Activated CD8-positive, alpha-beta memory T cell treated with anti-CD3 and anti-CD28 coated beads, Interleukin-2, amount 10 ng/mL, durations not matched to agents 7 days and 5 days (primary cell): ENCODE measurements at regions not wholly inside any gene's neighbourhood (a gene's known extent, or its start where the extent isn't known, plus 50 kb on each side); places are given as distances from the start of the nearest gene placed in this dataset.

Experiments
- ATAC-seq: fragments of 150-1000 bp; cut with Tn5 transposase; one replicate; pipeline ENCODE4 v1.10.0; 2021; ENCODE audit warnings: moderate library complexity
- CTCF ChIA-PET: fragments of 350-600 bp; sonication (Branson Sonifier 250); formaldehyde crosslinking; loops from one replicate; lab custom pipeline; 2021; ENCODE audit warnings: antibody characterized with exemption; lab: Charles Lee
- DNase-seq: peaks from one replicate; pipeline ENCODE4 v3.0.0-alpha.2; 2020
- H3K27ac Mint-ChIP-seq: one replicate; pipeline ENCODE4 v1.8.0; 2021; ENCODE audit warnings: mild to moderate bottlenecking, mixed read lengths
- H3K27me3 Mint-ChIP-seq: one replicate; pipeline ENCODE4 v1.8.0; 2021; ENCODE audit warnings: mixed read lengths
- H3K36me3 Mint-ChIP-seq: one replicate; pipeline ENCODE4 v1.8.0; 2021; ENCODE audit warnings: mild to moderate bottlenecking, mixed read lengths
- H3K4me1 Mint-ChIP-seq: one replicate; pipeline ENCODE4 v1.8.0; 2021; ENCODE audit warnings: mixed read lengths
- H3K4me3 Mint-ChIP-seq: one replicate; pipeline ENCODE4 v1.8.0; 2021; ENCODE audit warnings: mild to moderate bottlenecking, moderate library complexity, mixed read lengths
- H3K9me3 Mint-ChIP-seq: one replicate; pipeline ENCODE4 v1.8.0; 2022; ENCODE audit warnings: low read depth, mixed read lengths

- peak overlapping the region; percentile 73 for H3K27ac Mint-ChIP-seq
- no peak for DNase-seq
- H3K4me1 Mint-ChIP-seq, result peaks cover 60% of the 10 kb centered on the region
- CTCF ChIA-PET, result no interaction called here
- ATAC-seq, result no peak
- H3K9me3 Mint-ChIP-seq, result no peaks in the 10 kb centered on the region
- peak overlapping the region; percentile 43 for H3K4me3 Mint-ChIP-seq
- no peaks in the 10 kb centered on the region for H3K27me3 Mint-ChIP-seq
- peaks cover 47% of the 10 kb centered on the region for H3K36me3 Mint-ChIP-seq
Measured at GRCh38 chrX:45762699-45763647, 562.3 kb upstream of the DIPK2B start.

GRCh38 chrX:45761920-45762319, 561.2 kb upstream of the DIPK2B start:
- CTCF ChIA-PET, result no interaction called here
- H3K36me3 Mint-ChIP-seq, result peaks cover 49% of the 10 kb centered on the region
- H3K27ac Mint-ChIP-seq, result peak overlapping the region; percentile 70
- no peaks in the 10 kb centered on the region for H3K27me3 Mint-ChIP-seq
- no peaks in the 10 kb centered on the region for H3K9me3 Mint-ChIP-seq
- peaks cover 67% of the 10 kb centered on the region for H3K4me1 Mint-ChIP-seq
- H3K4me3 Mint-ChIP-seq, result peak overlapping the region; percentile 14
- DNase-seq (no peak), ATAC-seq (no peak)

DNA sequence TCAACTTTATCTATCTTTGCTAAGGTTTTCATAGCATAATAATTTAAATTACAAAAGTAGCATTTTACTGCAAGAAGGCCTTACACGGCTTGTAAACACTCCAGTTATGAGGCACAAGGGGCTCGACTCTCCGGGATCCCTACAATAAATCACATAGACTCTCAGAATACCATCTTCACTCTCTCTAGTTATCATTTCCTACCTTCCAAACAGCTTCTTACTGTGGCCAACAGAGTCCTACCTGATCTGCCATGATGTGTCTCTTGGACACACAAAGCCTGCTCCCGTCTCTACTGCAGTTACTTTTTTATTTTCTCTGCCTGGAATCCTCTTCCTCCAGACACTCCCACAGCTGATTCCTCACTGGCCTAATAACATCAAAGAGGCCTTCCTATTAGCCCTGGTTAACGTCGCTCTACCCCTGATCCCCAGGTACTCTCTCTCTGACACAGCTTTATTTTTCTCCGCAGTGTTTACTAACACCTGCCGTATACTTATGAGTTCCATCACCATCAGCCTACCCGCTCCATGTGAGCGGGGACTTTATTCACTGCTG, 559.6 kb upstream of the DIPK2B start:
- Mint-ChIP-seq H3K9me3 (no peaks in the 10 kb centered on the region), H3K36me3 (peaks cover 56% of the 10 kb centered on the region), H3K4me3 (peak overlapping the region; percentile 57), H3K27me3 (no peaks in the 10 kb centered on the region), H3K4me1 (peaks cover 75% of the 10 kb centered on the region), H3K27ac (peak overlapping the region; percentile 74)
- DNase-seq (no peak), ATAC-seq (no peak)
- CTCF ChIA-PET, result interaction anchor here (3.4 kb wide), 1 partner anchor 10 kb away, joined by 17 read pairs; no protein-coding TSS in a partner anchor

GRCh38 chrX:45758738-45759397, 558.2 kb upstream of the DIPK2B start:
- CTCF ChIA-PET, result interaction anchor here (1.4 to 3.4 kb wide), 3 partner anchors 11 to 50 kb away, joined by 5 to 17 read pairs (median 6); no protein-coding TSS in a partner anchor

GRCh38 chrX:45758319-45758718, 557.6 kb upstream of the DIPK2B start:
- Mint-ChIP-seq H3K9me3 (no peaks in the 10 kb centered on the region), H3K27ac (peak overlapping the region; percentile 95), H3K4me3 (peak overlapping the region; percentile 70), H3K27me3 (no peaks in the 10 kb centered on the region), H3K4me1 (peaks cover 66% of the 10 kb centered on the region), H3K36me3 (peaks cover 51% of the 10 kb centered on the region)
- CTCF ChIA-PET, result interaction anchor here (1.4 to 3.4 kb wide), 3 partner anchors 12 to 50 kb away, joined by 5 to 17 read pairs (median 6); no protein-coding TSS in a partner anchor
- DNase-seq (peak; percentile 79), ATAC-seq (peak; percentile 46)

More at GRCh38 chrX:45758738-45759397, 558.2 kb upstream of the DIPK2B start:
- H3K36me3 Mint-ChIP-seq, result peaks cover 53% of the 10 kb centered on the region
- H3K4me3 Mint-ChIP-seq, result peak overlapping the region; percentile 70
- peak; percentile 74 for DNase-seq
- peaks cover 71% of the 10 kb centered on the region for H3K4me1 Mint-ChIP-seq
- ATAC-seq, result peak; percentile 69
- no peaks in the 10 kb centered on the region for H3K27me3 Mint-ChIP-seq
- peak overlapping the region; percentile 95 for H3K27ac Mint-ChIP-seq
- H3K9me3 Mint-ChIP-seq, result no peaks in the 10 kb centered on the region

DNA sequence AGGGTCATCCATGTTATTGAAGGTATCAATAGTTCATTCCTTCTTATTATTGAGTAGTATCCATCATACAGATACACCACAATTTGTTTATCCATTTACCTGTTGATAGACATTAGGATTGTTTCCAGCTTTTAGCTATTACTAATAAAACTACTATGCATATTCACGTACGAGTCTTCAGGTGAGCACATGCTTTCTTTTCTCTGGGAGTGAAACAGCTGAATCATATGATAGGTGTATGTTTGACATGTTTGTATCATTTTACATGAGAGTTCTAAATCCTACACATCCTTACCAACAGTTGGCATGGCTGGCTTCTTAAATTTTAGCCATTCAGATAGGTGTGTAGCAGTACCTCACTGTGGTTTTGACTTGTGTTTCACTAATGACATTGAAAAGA, 556.6 kb upstream of the DIPK2B start:
- H3K4me3 Mint-ChIP-seq, result no peak overlapping the region
- H3K36me3 Mint-ChIP-seq, result peaks cover 43% of the 10 kb centered on the region
- H3K27me3 Mint-ChIP-seq, result no peaks in the 10 kb centered on the region
- CTCF ChIA-PET, result interaction anchor here (3.4 kb wide), 1 partner anchor 13 kb away, joined by 17 read pairs; no protein-coding TSS in a partner anchor
- H3K9me3 Mint-ChIP-seq, result no peaks in the 10 kb centered on the region
- H3K4me1 Mint-ChIP-seq, result peaks cover 57% of the 10 kb centered on the region
- DNase-seq (no peak), ATAC-seq (no peak)
- peak overlapping the region; percentile 95 for H3K27ac Mint-ChIP-seq

- H3K27ac Mint-ChIP-seq, result peak overlapping the region; percentile 66
- H3K4me3 Mint-ChIP-seq, result no peak overlapping the region
- ATAC-seq (no peak), DNase-seq (no peak)
- no peaks in the 10 kb centered on the region for H3K9me3 Mint-ChIP-seq
- peaks cover 49% of the 10 kb centered on the region for H3K4me1 Mint-ChIP-seq
- CTCF ChIA-PET, result interaction anchor here (1.1 kb wide), 2 partner anchors 46 to 94 kb away, joined by 3 to 4 read pairs; no protein-coding TSS in a partner anchor
- H3K36me3 Mint-ChIP-seq, result peaks cover 37% of the 10 kb centered on the region
- H3K27me3 Mint-ChIP-seq, result no peaks in the 10 kb centered on the region
Measured at GRCh38 chrX:45756557-45756956, 555.9 kb upstream of the DIPK2B start.

DNA sequence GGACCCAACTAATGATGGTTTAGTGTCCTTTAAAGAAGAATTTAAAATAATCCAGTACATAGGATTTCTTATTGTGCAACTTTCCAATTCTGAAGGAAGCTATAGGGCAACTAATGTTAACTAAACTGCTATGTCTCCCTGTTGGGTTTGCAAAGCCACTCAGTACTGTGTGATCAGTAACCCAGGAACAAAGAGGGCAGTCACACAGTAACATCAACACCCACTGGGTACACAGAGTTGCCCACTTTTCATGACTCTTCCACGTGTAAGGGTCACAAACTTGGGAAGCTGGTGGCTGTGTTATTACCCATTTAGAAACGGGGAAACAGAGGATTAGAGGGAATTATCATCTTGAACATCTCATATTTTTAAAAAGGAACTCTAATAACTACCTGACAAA, 555.0 kb upstream of the DIPK2B start:
- Mint-ChIP-seq H3K4me3 (no peak overlapping the region), H3K27me3 (no peaks in the 10 kb centered on the region)
- CTCF ChIA-PET, result interaction anchor here (1.1 kb wide), 1 partner anchor 95 kb away, joined by 4 read pairs; no protein-coding TSS in a partner anchor

DNA sequence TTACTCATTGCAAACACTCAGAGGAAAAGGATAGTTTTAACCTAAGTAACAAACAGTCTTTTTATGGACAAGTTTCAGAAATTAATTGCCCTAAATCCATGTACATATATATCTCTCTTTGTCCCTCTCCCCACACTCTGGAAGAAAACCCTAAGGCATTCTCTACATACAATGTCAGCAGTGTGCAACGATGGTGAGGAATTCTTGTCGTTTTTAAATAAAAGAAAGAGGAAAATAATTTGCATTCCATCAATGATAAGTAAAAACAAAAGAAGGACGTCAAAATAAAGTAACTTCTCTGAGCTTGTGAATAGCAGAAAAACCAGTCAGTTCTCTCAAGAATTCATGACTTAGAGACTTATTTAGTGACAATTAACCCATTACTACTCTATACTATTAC, 550.5 kb upstream of the DIPK2B start:
- peaks cover 38% of the 10 kb centered on the region for H3K4me1 Mint-ChIP-seq
- no peak overlapping the region for H3K4me3 Mint-ChIP-seq
- CTCF ChIA-PET, result no interaction called here
- H3K27me3 Mint-ChIP-seq, result no peaks in the 10 kb centered on the region
- no peak for DNase-seq
- H3K36me3 Mint-ChIP-seq, result peaks cover 35% of the 10 kb centered on the region
- H3K9me3 Mint-ChIP-seq, result no peaks in the 10 kb centered on the region
- no peak for ATAC-seq
- H3K27ac Mint-ChIP-seq, result peak overlapping the region; percentile 43

More for the DNA sequence above, 555.0 kb upstream of the DIPK2B start:
- no peaks in the 10 kb centered on the region for H3K9me3 Mint-ChIP-seq
- ATAC-seq (no peak), DNase-seq (no peak)
- H3K4me1 Mint-ChIP-seq, result peaks cover 44% of the 10 kb centered on the region
- H3K27ac Mint-ChIP-seq, result peak overlapping the region; percentile 81
- H3K36me3 Mint-ChIP-seq, result peaks cover 31% of the 10 kb centered on the region

GRCh38 chrX:45750639-45751038, 550.0 kb upstream of the DIPK2B start:
- peaks cover 36% of the 10 kb centered on the region for H3K36me3 Mint-ChIP-seq
- no peaks in the 10 kb centered on the region for H3K27me3 Mint-ChIP-seq
- H3K27ac Mint-ChIP-seq, result peak overlapping the region; percentile 54
- no peak for DNase-seq
- H3K9me3 Mint-ChIP-seq, result no peaks in the 10 kb centered on the region
- ATAC-seq, result no peak
- peaks cover 37% of the 10 kb centered on the region for H3K4me1 Mint-ChIP-seq
- no peak overlapping the region for H3K4me3 Mint-ChIP-seq
- CTCF ChIA-PET, result no interaction called here

GRCh38 chrX:45749375-45749774, 548.7 kb upstream of the DIPK2B start:
- CTCF ChIA-PET, result no interaction called here
- H3K9me3 Mint-ChIP-seq, result no peaks in the 10 kb centered on the region
- ATAC-seq (no peak), DNase-seq (no peak)
- peaks cover 42% of the 10 kb centered on the region for H3K36me3 Mint-ChIP-seq
- no peak overlapping the region for H3K4me3 Mint-ChIP-seq
- peaks cover 35% of the 10 kb centered on the region for H3K4me1 Mint-ChIP-seq
- H3K27me3 Mint-ChIP-seq, result no peaks in the 10 kb centered on the region
- H3K27ac Mint-ChIP-seq, result peak overlapping the region; percentile 74

DNA sequence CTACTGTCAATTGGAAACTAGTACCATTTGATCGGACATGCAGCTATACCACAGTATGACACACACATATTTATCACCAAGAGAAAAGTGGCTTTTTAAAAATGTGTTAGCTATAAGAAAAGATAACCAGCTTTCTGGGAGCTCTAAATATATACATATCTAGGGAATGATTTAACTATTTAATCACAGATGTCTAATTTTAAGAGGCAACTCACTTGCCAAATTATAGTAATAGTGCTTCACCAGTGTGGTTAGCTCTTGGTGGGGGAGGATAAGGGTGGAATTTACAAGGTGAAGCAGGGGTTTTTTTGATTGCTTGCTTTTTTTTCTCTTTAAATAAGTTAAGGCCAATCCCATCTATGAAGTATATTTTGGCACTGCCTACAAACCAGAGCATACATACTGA, 547.7 kb upstream of the DIPK2B start:
- Mint-ChIP-seq H3K27me3 (no peaks in the 10 kb centered on the region), H3K27ac (peak overlapping the region; percentile 24), H3K4me3 (no peak overlapping the region), H3K9me3 (no peaks in the 10 kb centered on the region), H3K4me1 (peaks cover 35% of the 10 kb centered on the region), H3K36me3 (peaks cover 47% of the 10 kb centered on the region)
- ATAC-seq (no peak), DNase-seq (no peak)
- CTCF ChIA-PET, result no interaction called here

GRCh38 chrX:45747905-45748304, 547.2 kb upstream of the DIPK2B start:
- Mint-ChIP-seq H3K4me1 (peaks cover 35% of the 10 kb centered on the region), H3K27me3 (no peaks in the 10 kb centered on the region), H3K9me3 (no peaks in the 10 kb centered on the region), H3K27ac (peak overlapping the region; percentile 49), H3K4me3 (no peak overlapping the region), H3K36me3 (peaks cover 47% of the 10 kb centered on the region)
- ATAC-seq, result no peak
- DNase-seq, result no peak
- CTCF ChIA-PET, result no interaction called here
